Heart left ventricle (tissue), 16 donors: ENCODE measurements at regions not wholly inside any gene's neighbourhood (a gene's known extent, or its start where the extent isn't known, plus 50 kb on each side); places are given as distances from the start of the nearest gene placed in this dataset.
"Not testable (repeated sequence)": the region's sequence is repeated elsewhere in the genome, so short reads cannot be mapped to it uniquely, and the experiment has no call there.

Experiments used
- ATAC-seq, 4 donors: fragments of 200-7000 bp; cut with Tn5 transposase; one replicate each; pipeline ENCODE4 v1.9.1; 2020 to 2022; ENCODE audit warnings: moderate library complexity in 4 of 4, mild to moderate bottlenecking in 3 of 4, moderate number of reproducible peaks in 1 of 4
- DNase-seq, 5 donors: peaks; one replicate each; pipeline ENCODE4 v3.0.0-alpha.2; 2020
- H3K27ac ChIP-seq, 12 donors: fragments of 200-600 bp; sonication (generic) in 4 of 12; one replicate each; pipeline versions ENCODE4 v1.5.0 to v1.8.0; 2016 to 2022; ENCODE audit warnings: mild to moderate bottlenecking in 2 of 12
- H3K27me3 ChIP-seq, 9 donors: fragments of 200-600 bp; sonication (generic) in 2 of 9; one replicate each; pipeline versions ENCODE4 v1.5.1 to v1.8.0; 2016 to 2022; ENCODE audit warnings: mild to moderate bottlenecking in 3 of 9
- H3K36me3 ChIP-seq, 9 donors: fragments of 200-600 bp; sonication (generic) in 2 of 9; one replicate each; pipeline versions ENCODE4 v1.5.0 to v1.8.0; 2018 to 2022; ENCODE audit warnings: mild to moderate bottlenecking in 2 of 9
- H3K4me1 ChIP-seq, 12 donors: fragments of 200-600 bp; sonication (generic) in 4 of 12; one replicate each; pipeline versions ENCODE4 v1.5.0 to v1.8.0; 2016 to 2022; ENCODE audit warnings: mild to moderate bottlenecking in 3 of 12
- H3K4me3 ChIP-seq, 12 donors: fragments of 200-600 bp; sonication (generic) in 4 of 12; one replicate each; pipeline versions ENCODE4 v1.5.0 to v1.8.0; 2017 to 2022; ENCODE audit warnings: mild to moderate bottlenecking in 9 of 12, moderate library complexity in 4 of 12
- H3K9me3 ChIP-seq, 12 donors: fragments of 200-600 bp; sonication (generic) in 4 of 12; one replicate each; pipeline versions ENCODE4 v1.5.0 to v1.8.0; 2016 to 2022; ENCODE audit warnings: mild to moderate bottlenecking in 1 of 12
- POLR2A ChIP-seq, 2 donors: fragments of 450-650 bp; IDR thresholded peaks; one replicate each; pipeline ENCODE4 v1.6.1; 2017; ENCODE audit warnings: antibody characterized with exemption in 2 of 2, mild to moderate bottlenecking in 2 of 2, moderate library complexity in 2 of 2
- WGBS, 4 donors: extraction: QIAGEN DNeasy Blood & Tissue Kit in 2 of 4; methylation state at CpG; one replicate each; pipeline versions ENCODE4 v1.1.5 to v1.1.7; 2013 to 2018; 5-methylcytosine and 5-hydroxymethylcytosine counted together
- intact Hi-C, 10 donors: fragments of 100-400 bp; cut with DNase I; formaldehyde crosslinking; loops; one replicate each; pipeline versions ENCODE4 v1.11.1 to v1.14.2; 2022
- TF ChIP-seq, protein P1 (sequence below), 12 donors: fragments of 200-600 bp; sonication (generic) in 4 of 12; IDR thresholded peaks; one replicate each; pipeline versions ENCODE4 v1.5.0 to v1.8.0; 2018 to 2022; ENCODE audit warnings: antibody characterized with exemption in 12 of 12, mild to moderate bottlenecking in 5 of 12
- donor health status: ischemic (EF 13 %, LVEDD 7.1; RV severe dilation, severe dysfunction).
- donor health status: healthy with polysubstance abuse.
- donor health status: DM: no; HTN: yes; CAD: no.
- donor health status: DM: no; HTN: no; CAD: no.
- donor health status: ischemic (EF 25% LVEDD 6.9; RV normal size, moderate dysfunction).
- donor health status: ischemic (EF 25% LVEDD 5.7; RV mildly dilated, moderate dysfunction).
- donor health status: healthy.
- donor health status: DM: yes; HTN: yes; CAD: no.
- donor health status: ischemic (EF 35%, LVEDD 5.7; RV mildly dilated, moderate dysfunction).
- donor health status: nonischemic (EF 11% LVEDD 7.7; RV severe dilation, severe dysfunction).
- donor health status: DM: yes; HTN: yes; CAD: no.
- donor health status: PGD.
- donor health status: ischemic (EF 29% LVEDD 5.4; RV normal size, mild dysfunction).
- donor health status: nonischemic (EF 23%, LVEDD 6.1; RV moderate dilation, normal function).

DNA sequence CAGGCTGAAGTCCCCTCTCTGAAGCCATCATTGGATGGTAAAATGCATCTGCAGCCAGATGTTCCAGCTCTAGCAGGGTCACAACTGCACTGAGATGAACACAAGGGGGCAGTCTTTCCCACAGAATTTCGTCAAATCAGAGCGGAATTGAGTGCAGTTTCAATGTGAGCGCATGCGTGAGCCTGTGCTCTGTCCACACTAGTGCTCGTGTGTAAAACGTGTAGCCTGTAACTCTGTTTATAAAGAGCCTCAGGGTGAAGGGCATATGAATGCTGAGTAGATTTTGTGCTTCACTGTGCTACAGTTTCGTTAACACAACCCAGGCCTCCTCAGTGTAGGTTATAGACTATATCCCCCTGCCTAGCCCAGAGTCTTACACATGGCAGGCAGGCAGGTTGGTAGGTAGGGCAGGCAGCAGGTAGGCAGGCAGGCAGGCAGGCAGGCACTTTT, 92.7 kb upstream of the GOLGA6L4 start:
- DNase-seq (peak in 4 of 5 donors; percentile 66 to 77 (median 71)), ATAC-seq (peak; percentile 80 to 96 (median 92))
- no peaks in the 10 kb centered on the region for H3K27me3 ChIP-seq
- WGBS, 4 donors = 2 to 9% (median 2%) methylated on average over 7 of the region's 7 CpGs
- peaks cover 0 to 4% (median 0%) of the 10 kb centered on the region in 12 donors for H3K4me1 ChIP-seq
- intact Hi-C loops = no loop called here
- no peaks in the 10 kb centered on the region for H3K36me3 ChIP-seq
- H3K9me3 ChIP-seq = no peaks in the 10 kb centered on the region
- TF ChIP-seq POLR2A (IDR thresholded peaks at IDR 0.05) = no peak
- TF ChIP-seq, protein P1, sequence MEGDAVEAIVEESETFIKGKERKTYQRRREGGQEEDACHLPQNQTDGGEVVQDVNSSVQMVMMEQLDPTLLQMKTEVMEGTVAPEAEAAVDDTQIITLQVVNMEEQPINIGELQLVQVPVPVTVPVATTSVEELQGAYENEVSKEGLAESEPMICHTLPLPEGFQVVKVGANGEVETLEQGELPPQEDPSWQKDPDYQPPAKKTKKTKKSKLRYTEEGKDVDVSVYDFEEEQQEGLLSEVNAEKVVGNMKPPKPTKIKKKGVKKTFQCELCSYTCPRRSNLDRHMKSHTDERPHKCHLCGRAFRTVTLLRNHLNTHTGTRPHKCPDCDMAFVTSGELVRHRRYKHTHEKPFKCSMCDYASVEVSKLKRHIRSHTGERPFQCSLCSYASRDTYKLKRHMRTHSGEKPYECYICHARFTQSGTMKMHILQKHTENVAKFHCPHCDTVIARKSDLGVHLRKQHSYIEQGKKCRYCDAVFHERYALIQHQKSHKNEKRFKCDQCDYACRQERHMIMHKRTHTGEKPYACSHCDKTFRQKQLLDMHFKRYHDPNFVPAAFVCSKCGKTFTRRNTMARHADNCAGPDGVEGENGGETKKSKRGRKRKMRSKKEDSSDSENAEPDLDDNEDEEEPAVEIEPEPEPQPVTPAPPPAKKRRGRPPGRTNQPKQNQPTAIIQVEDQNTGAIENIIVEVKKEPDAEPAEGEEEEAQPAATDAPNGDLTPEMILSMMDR (IDR thresholded peaks at IDR 0.05) = peak; percentile 65 to 85 (median 78)
- H3K4me3 ChIP-seq = no peak overlapping the region
- no peak overlapping the region for H3K27ac ChIP-seq

DNA sequence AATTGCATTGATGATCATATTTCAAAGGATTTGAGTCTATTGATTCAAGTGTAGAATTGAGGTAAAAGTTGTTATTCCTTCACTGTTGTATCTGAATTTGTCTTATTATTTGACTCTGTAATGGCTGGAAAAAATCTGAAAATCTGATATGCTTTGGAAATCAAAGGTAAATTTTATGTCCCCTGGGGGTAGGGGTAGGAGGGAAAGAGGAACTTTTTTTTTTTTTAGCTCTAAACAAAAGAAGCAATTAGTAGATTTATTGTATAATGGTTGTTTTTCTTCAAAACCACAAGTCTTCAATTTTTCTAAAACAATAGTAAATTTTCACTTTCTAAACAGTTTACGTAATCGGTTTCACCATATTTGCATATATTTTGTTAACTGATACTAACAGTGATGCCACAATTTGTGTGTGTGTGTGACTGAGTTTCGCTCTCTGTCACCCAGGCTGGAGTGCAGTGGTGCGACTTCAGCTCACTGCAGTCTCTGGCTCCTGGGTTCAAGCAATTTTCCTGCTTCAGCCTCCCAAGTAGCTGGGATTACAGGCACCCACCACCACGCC, 91.7 kb upstream of the GOLGA6L4 start:
- no peaks in the 10 kb centered on the region for H3K27me3 ChIP-seq
- no peaks in the 10 kb centered on the region for H3K9me3 ChIP-seq
- DNase-seq (no peak), ATAC-seq (no peak)
- intact Hi-C loops = no loop called here
- no peaks in the 10 kb centered on the region for H3K36me3 ChIP-seq
- H3K4me1 ChIP-seq = peaks cover 0 to 4% (median 0%) of the 10 kb centered on the region in 12 donors
- no peak overlapping the region for H3K27ac ChIP-seq
- no peak for TF ChIP-seq POLR2A (IDR thresholded peaks at IDR 0.05)
- TF ChIP-seq, protein P1 (IDR thresholded peaks at IDR 0.05) = no peak
- H3K4me3 ChIP-seq = no peak overlapping the region
- 91 to 97% (median 95%) methylated on average over 5 of the region's 5 CpGs for WGBS, 4 donors

DNA sequence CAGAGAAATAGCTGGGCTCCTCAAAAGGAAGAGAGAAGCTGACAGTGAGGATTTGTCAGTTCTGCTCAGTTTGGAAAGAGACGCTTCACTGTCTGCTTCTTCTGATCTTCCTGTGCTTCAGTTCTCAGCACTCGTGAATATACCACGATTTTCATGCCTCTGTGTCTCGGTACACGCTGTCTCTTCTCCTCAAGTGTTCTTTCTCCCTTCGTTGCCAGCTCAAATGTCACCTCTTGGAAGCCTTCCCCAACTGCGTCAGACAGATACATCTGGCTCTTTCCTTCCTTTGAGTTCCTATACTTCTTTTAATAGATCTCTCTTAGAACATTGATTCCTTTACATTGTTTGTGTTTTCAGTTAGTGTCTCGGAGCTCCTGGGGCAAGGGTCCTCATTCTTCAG, 90.6 kb upstream of the GOLGA6L4 start:
- H3K4me3 ChIP-seq, H3K4me1 ChIP-seq, H3K27me3 ChIP-seq, intact Hi-C loops, H3K9me3 ChIP-seq, H3K36me3 ChIP-seq: not testable (repeated sequence)
- H3K27ac ChIP-seq = peak overlapping the region in 5 of 12 donors; percentile 22 to 83 (median 35)
- ATAC-seq = peak in 3 of 4 donors; percentile 63 to 85 (median 81)
- 44 to 60% (median 49%) methylated on average over 8 of the region's 8 CpGs for WGBS, 4 donors
- peak in 1 of 5 donors; percentile 77 for DNase-seq

DNA sequence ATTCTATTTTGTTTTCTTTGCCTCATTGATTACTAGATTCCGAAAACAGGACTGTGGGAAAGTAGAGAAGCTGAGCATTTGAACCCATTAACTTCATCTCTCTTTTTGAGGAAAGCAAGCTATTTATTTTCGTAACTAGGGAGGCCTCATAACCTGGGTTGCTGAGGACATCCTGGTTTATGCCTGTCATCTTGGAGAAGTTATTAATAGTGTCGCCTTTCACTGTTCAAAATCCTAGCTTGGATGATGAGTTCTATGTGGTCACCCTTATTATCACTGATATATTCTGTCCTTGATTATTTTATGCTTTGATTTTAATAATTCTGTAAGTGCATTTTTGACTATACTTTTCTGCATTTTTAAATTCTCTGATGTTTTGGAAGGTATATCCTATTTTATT, 89.3 kb upstream of the GOLGA6L4 start:
- H3K36me3 ChIP-seq, H3K4me3 ChIP-seq, H3K9me3 ChIP-seq, H3K27me3 ChIP-seq, H3K4me1 ChIP-seq, DNase-seq, intact Hi-C loops: not testable (repeated sequence)
- H3K27ac ChIP-seq = peak overlapping the region in 1 of 12 donors; percentile 83
- WGBS, 4 donors = 60 to 91% (median 72%) methylated on average over 3 of the region's 3 CpGs
- peak in 3 of 4 donors; percentile 44 to 63 (median 48) for ATAC-seq

DNA sequence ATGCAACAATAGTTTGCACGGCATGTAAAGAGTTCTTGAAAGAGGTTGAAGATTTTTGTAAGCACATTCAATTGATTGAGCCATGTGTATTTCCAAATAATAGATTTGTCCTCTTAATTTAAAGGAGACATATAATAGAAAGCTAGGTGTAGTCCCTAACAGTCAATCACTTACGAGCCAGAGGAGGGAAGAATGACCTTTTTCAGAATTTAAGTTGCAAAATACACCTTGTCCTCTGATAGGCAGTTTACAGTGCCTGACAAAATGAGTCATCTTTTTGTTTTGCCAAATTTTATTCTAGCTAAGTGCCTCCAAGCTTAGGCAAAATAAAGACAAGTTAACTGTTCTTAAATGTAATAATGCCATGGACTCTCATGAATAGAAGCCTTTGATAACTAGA, 88.3 kb upstream of the GOLGA6L4 start:
- ATAC-seq, H3K9me3 ChIP-seq, H3K27ac ChIP-seq, intact Hi-C loops, DNase-seq, H3K36me3 ChIP-seq, H3K27me3 ChIP-seq, H3K4me1 ChIP-seq, H3K4me3 ChIP-seq: not testable (repeated sequence)
- WGBS, 4 donors = 80 to 93% (median 86%) methylated on average over 1 of the region's 2 CpGs
